Muscle layer of duodenum (tissue), 2 donors: ENCODE measurements at regions not wholly inside any gene's neighbourhood (a gene's known extent, or its start where the extent isn't known, plus 50 kb on each side); places are given as distances from the start of the nearest gene placed in this dataset.

Experiments used
- H3K27ac ChIP-seq: one replicate; pipeline ENCODE4 v1.7.0; 2013; ENCODE audit warnings: mild to moderate bottlenecking, low read length
- H3K27me3 ChIP-seq: one replicate; pipeline ENCODE4 v1.7.0; 2013; ENCODE audit warnings: low read depth, mild to moderate bottlenecking, control low read depth, low read length
- H3K36me3 ChIP-seq, 2 donors: one replicate each; pipeline ENCODE4 v1.7.0; 2013; ENCODE audit warnings: low read length in 2 of 2, control low read depth in 1 of 2, mild to moderate bottlenecking in 1 of 2; ENCODE audit not compliant: insufficient read depth in 2 of 2, control insufficient read depth in 1 of 2
- H3K4me1 ChIP-seq, 2 donors: one replicate each; pipeline ENCODE4 v1.7.0; 2013; ENCODE audit warnings: low read length in 2 of 2, mild to moderate bottlenecking in 2 of 2, control low read depth in 1 of 2, moderate library complexity in 1 of 2; ENCODE audit not compliant: insufficient read depth in 2 of 2, control insufficient read depth in 1 of 2
- H3K4me3 ChIP-seq, 2 donors: one replicate each; pipeline ENCODE4 v1.7.0; 2013; ENCODE audit warnings: low read length in 2 of 2, low read depth in 1 of 2, mild to moderate bottlenecking in 1 of 2
- H3K9me3 ChIP-seq, 2 donors: one replicate each; pipeline ENCODE4 v1.7.0; 2013; ENCODE audit warnings: low read length in 2 of 2, control low read depth in 1 of 2, mild to moderate bottlenecking in 1 of 2; ENCODE audit not compliant: control insufficient read depth in 1 of 2
- donor health status: healthy.

- no peaks in the 10 kb centered on the region for H3K27me3 ChIP-seq
- H3K9me3 ChIP-seq, result no peaks in the 10 kb centered on the region
- peaks cover 0 to 9% of the 10 kb centered on the region in 2 donors for H3K4me1 ChIP-seq
- H3K4me3 ChIP-seq, result no peak overlapping the region
- H3K27ac ChIP-seq, result no peak overlapping the region
- no peaks in the 10 kb centered on the region for H3K36me3 ChIP-seq
Observed at GRCh38 chr16:65782611-65783600, 583.6 kb upstream of the CDH5 start.

GRCh38 chr16:65781855-65782254 is 584.6 kb upstream of the CDH5 start:
- no peaks in the 10 kb centered on the region for H3K27me3 ChIP-seq
- peaks cover 0 to 9% of the 10 kb centered on the region in 2 donors for H3K4me1 ChIP-seq
- peaks cover 0 to 5% of the 10 kb centered on the region in 2 donors for H3K9me3 ChIP-seq
- no peak overlapping the region for H3K27ac ChIP-seq
- no peak overlapping the region for H3K4me3 ChIP-seq
- H3K36me3 ChIP-seq, result no peaks in the 10 kb centered on the region

GRCh38 chr16:65781363-65781762 is 585.1 kb upstream of the CDH5 start:
- H3K4me1 ChIP-seq, result peaks cover 0 to 9% of the 10 kb centered on the region in 2 donors
- H3K36me3 ChIP-seq, result no peaks in the 10 kb centered on the region
- no peaks in the 10 kb centered on the region for H3K27me3 ChIP-seq
- H3K27ac ChIP-seq, result no peak overlapping the region
- H3K9me3 ChIP-seq, result peaks cover 0 to 6% of the 10 kb centered on the region in 2 donors
- H3K4me3 ChIP-seq, result no peak overlapping the region

GRCh38 chr16:65779201-65779600 is 587.3 kb upstream of the CDH5 start:
- no peak overlapping the region for H3K4me3 ChIP-seq
- H3K27me3 ChIP-seq, result no peaks in the 10 kb centered on the region
- no peaks in the 10 kb centered on the region for H3K36me3 ChIP-seq
- H3K9me3 ChIP-seq, result peaks cover 0 to 6% of the 10 kb centered on the region in 2 donors
- H3K4me1 ChIP-seq, result peaks cover 0 to 9% of the 10 kb centered on the region in 2 donors
- H3K27ac ChIP-seq, result no peak overlapping the region

GRCh38 chr16:65776639-65777183 is 589.8 kb upstream of the CDH5 start:
- Histone ChIP-seq H3K36me3 (no peaks in the 10 kb centered on the region), H3K27me3 (no peaks in the 10 kb centered on the region), H3K9me3 (peaks cover 0 to 6% of the 10 kb centered on the region in 2 donors), H3K4me3 (no peak overlapping the region), H3K4me1 (no peaks in the 10 kb centered on the region), H3K27ac (no peak overlapping the region)

- H3K27ac ChIP-seq, result no peak overlapping the region
- peaks cover 0 to 8% of the 10 kb centered on the region in 2 donors for H3K9me3 ChIP-seq
- no peaks in the 10 kb centered on the region for H3K4me1 ChIP-seq
- no peak overlapping the region for H3K4me3 ChIP-seq
- H3K36me3 ChIP-seq, result no peaks in the 10 kb centered on the region
- H3K27me3 ChIP-seq, result no peaks in the 10 kb centered on the region
Observed at GRCh38 chr16:65775829-65776228, 590.7 kb upstream of the CDH5 start.

- Histone ChIP-seq H3K4me1 (no peaks in the 10 kb centered on the region), H3K36me3 (no peaks in the 10 kb centered on the region), H3K4me3 (no peak overlapping the region), H3K27me3 (no peaks in the 10 kb centered on the region), H3K9me3 (peaks cover 4 to 11% of the 10 kb centered on the region in 2 donors), H3K27ac (no peak overlapping the region)
Observed at GRCh38 chr16:65774350-65774749, 592.1 kb upstream of the CDH5 start.

GRCh38 chr16:65773301-65773874 is 593.1 kb upstream of the CDH5 start:
- H3K27me3 ChIP-seq, result no peaks in the 10 kb centered on the region
- H3K4me1 ChIP-seq, result no peaks in the 10 kb centered on the region
- no peak overlapping the region for H3K27ac ChIP-seq
- no peak overlapping the region for H3K4me3 ChIP-seq
- peaks cover 4 to 11% of the 10 kb centered on the region in 2 donors for H3K9me3 ChIP-seq
- no peaks in the 10 kb centered on the region for H3K36me3 ChIP-seq

- H3K4me3 ChIP-seq, result no peak overlapping the region
- peaks cover 4 to 10% of the 10 kb centered on the region in 2 donors for H3K9me3 ChIP-seq
- H3K27me3 ChIP-seq, result no peaks in the 10 kb centered on the region
- no peak overlapping the region for H3K27ac ChIP-seq
- no peaks in the 10 kb centered on the region for H3K36me3 ChIP-seq
- no peaks in the 10 kb centered on the region for H3K4me1 ChIP-seq
Observed at GRCh38 chr16:65772134-65772732, 594.3 kb upstream of the CDH5 start.

GRCh38 chr16:65771707-65772106 is 594.8 kb upstream of the CDH5 start:
- Histone ChIP-seq H3K4me3 (no peak overlapping the region), H3K27me3 (no peaks in the 10 kb centered on the region), H3K36me3 (no peaks in the 10 kb centered on the region), H3K9me3 (peaks cover 4 to 5% of the 10 kb centered on the region in 2 donors), H3K4me1 (no peaks in the 10 kb centered on the region), H3K27ac (no peak overlapping the region)

- Histone ChIP-seq H3K27ac (no peak overlapping the region), H3K27me3 (no peaks in the 10 kb centered on the region), H3K4me1 (no peaks in the 10 kb centered on the region), H3K36me3 (no peaks in the 10 kb centered on the region), H3K9me3 (peaks cover 4 to 5% of the 10 kb centered on the region in 2 donors), H3K4me3 (no peak overlapping the region)
Observed at GRCh38 chr16:65770752-65771151, 595.7 kb upstream of the CDH5 start.
